Suprapubic skin (tissue), 4 donors: ENCODE measurements at regions not wholly inside any gene's neighbourhood (a gene's known extent, or its start where the extent isn't known, plus 50 kb on each side); places are given as distances from the start of the nearest gene placed in this dataset.
A peak's percentile ranks its signal among the peaks of the same experiment; 100 is the strongest.

Source experiments
- DNase-seq, 2 donors: peaks; one replicate each; pipeline ENCODE4 v3.0.0-alpha.2; 2019; ENCODE audit warnings: low spot score in 2 of 2
- H3K27ac ChIP-seq: fragments of 200-600 bp; sonication (generic); one replicate; pipeline ENCODE4 v1.5.1; 2019
- H3K27me3 ChIP-seq: fragments of 200-600 bp; sonication (generic); one replicate; pipeline ENCODE4 v1.5.1; 2019
- H3K36me3 ChIP-seq: fragments of 200-600 bp; sonication (generic); one replicate; pipeline ENCODE4 v1.5.1; 2019
- H3K4me1 ChIP-seq: fragments of 200-600 bp; sonication (generic); one replicate; pipeline ENCODE4 v1.5.1; 2019
- H3K4me3 ChIP-seq: fragments of 200-600 bp; sonication (generic); one replicate; pipeline ENCODE4 v1.5.1; 2019; ENCODE audit warnings: mild to moderate bottlenecking
- H3K9me3 ChIP-seq: fragments of 200-600 bp; sonication (generic); one replicate; pipeline ENCODE4 v1.5.1; 2019
- EP300 ChIP-seq: sonication (generic); formaldehyde crosslinking; IDR thresholded peaks from one replicate; pipeline ENCODE4 v1.6.1; 2017; ENCODE audit warnings: antibody characterized with exemption
- POLR2A ChIP-seq, 2 donors: fragments of 450-650 bp; IDR thresholded peaks; one replicate each; pipeline ENCODE4 v1.6.1; 2017; ENCODE audit warnings: antibody characterized with exemption in 2 of 2, mild to moderate bottlenecking in 2 of 2, moderate library complexity in 2 of 2
- POLR2AphosphoS5 ChIP-seq, 3 donors: sonication (generic); formaldehyde crosslinking; IDR thresholded peaks; one replicate each; pipeline ENCODE4 v1.6.1; 2017; ENCODE audit warnings: antibody characterized with exemption in 3 of 3
- WGBS: methylation state at CpG from one replicate; pipeline ENCODE4 v1.1.5; 2018; 5-methylcytosine and 5-hydroxymethylcytosine counted together
- TF ChIP-seq, protein P1 (sequence below), 2 donors: fragments of 200-600 bp in 1 of 2; fragments of 450-650 bp in 1 of 2; sonication (generic) in 1 of 2; IDR thresholded peaks; one replicate each; pipeline ENCODE4 v1.5.1; 2016 to 2019; ENCODE audit warnings: antibody characterized with exemption in 2 of 2, mild to moderate bottlenecking in 1 of 2, moderate library complexity in 1 of 2

GRCh38 chr16:48447428-48447827 lies 62.2 kb upstream of the SIAH1 start:
- H3K36me3 ChIP-seq: no peaks in the 10 kb centered on the region
- no peak for DNase-seq
- no peak overlapping the region for H3K27ac ChIP-seq
- peaks cover 8% of the 10 kb centered on the region for H3K4me1 ChIP-seq
- no peaks in the 10 kb centered on the region for H3K9me3 ChIP-seq
- H3K27me3 ChIP-seq: no peaks in the 10 kb centered on the region
- TF ChIP-seq, protein P1, sequence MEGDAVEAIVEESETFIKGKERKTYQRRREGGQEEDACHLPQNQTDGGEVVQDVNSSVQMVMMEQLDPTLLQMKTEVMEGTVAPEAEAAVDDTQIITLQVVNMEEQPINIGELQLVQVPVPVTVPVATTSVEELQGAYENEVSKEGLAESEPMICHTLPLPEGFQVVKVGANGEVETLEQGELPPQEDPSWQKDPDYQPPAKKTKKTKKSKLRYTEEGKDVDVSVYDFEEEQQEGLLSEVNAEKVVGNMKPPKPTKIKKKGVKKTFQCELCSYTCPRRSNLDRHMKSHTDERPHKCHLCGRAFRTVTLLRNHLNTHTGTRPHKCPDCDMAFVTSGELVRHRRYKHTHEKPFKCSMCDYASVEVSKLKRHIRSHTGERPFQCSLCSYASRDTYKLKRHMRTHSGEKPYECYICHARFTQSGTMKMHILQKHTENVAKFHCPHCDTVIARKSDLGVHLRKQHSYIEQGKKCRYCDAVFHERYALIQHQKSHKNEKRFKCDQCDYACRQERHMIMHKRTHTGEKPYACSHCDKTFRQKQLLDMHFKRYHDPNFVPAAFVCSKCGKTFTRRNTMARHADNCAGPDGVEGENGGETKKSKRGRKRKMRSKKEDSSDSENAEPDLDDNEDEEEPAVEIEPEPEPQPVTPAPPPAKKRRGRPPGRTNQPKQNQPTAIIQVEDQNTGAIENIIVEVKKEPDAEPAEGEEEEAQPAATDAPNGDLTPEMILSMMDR (IDR thresholded peaks at IDR 0.05): no peak
- TF ChIP-seq EP300 (no peak), POLR2AphosphoS5 (IDR thresholded peaks at IDR 0.05) (no peak), POLR2A (IDR thresholded peaks at IDR 0.05) (no peak)
- H3K4me3 ChIP-seq: no peak overlapping the region
- WGBS: 98% methylated on average over 8 of the region's 8 CpGs

DNA sequence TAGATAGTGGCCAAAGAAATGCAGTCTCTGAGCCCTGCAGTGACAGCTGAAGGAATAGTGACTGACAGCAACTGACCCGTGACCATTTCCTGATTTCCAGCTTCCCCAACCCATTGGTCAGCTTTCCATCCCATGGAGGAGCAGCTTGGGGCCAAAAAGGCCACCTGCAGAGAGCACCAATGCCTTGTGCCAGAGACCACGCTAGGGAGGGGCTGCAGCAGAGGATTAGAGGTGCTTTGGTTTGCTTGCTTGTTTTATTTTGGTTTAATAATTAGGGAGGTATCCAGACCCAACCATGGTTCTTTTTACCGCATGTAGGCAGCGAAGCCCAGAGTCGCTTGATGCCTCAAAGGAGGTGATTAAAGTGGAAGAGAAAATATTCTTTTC lies 61.3 kb upstream of the SIAH1 start:
- H3K27ac ChIP-seq: no peak overlapping the region
- DNase-seq: no peak
- H3K36me3 ChIP-seq: no peaks in the 10 kb centered on the region
- no peak overlapping the region for H3K4me3 ChIP-seq
- H3K27me3 ChIP-seq: no peaks in the 10 kb centered on the region
- H3K9me3 ChIP-seq: no peaks in the 10 kb centered on the region
- 77% methylated on average over 5 of the region's 5 CpGs for WGBS
- TF ChIP-seq POLR2AphosphoS5 (IDR thresholded peaks at IDR 0.05): no peak
- TF ChIP-seq, protein P1 (IDR thresholded peaks at IDR 0.05): no peak
- no peak for TF ChIP-seq EP300
- no peak for TF ChIP-seq POLR2A (IDR thresholded peaks at IDR 0.05)
- H3K4me1 ChIP-seq: peaks cover 8% of the 10 kb centered on the region

- Histone ChIP-seq H3K27me3 (no peaks in the 10 kb centered on the region), H3K27ac (no peak overlapping the region), H3K9me3 (no peaks in the 10 kb centered on the region), H3K4me1 (peaks cover 8% of the 10 kb centered on the region), H3K36me3 (no peaks in the 10 kb centered on the region), H3K4me3 (no peak overlapping the region)
- TF ChIP-seq POLR2AphosphoS5 (IDR thresholded peaks at IDR 0.05): no peak
- no peak for TF ChIP-seq EP300
- no peak for TF ChIP-seq POLR2A (IDR thresholded peaks at IDR 0.05)
- TF ChIP-seq, protein P1 (IDR thresholded peaks at IDR 0.05): no peak
- WGBS: 96% methylated on average over 8 of the region's 8 CpGs
- DNase-seq: no peak
Observed at GRCh38 chr16:48445782-48446533, 60.7 kb upstream of the SIAH1 start.

GRCh38 chr16:48444574-48444973 lies 59.4 kb upstream of the SIAH1 start:
- Histone ChIP-seq H3K36me3 (no peaks in the 10 kb centered on the region), H3K4me1 (peaks cover 8% of the 10 kb centered on the region), H3K9me3 (no peaks in the 10 kb centered on the region), H3K27me3 (no peaks in the 10 kb centered on the region), H3K27ac (peak overlapping the region; percentile 61), H3K4me3 (no peak overlapping the region)
- no peak for TF ChIP-seq EP300
- no peak for TF ChIP-seq POLR2AphosphoS5 (IDR thresholded peaks at IDR 0.05)
- TF ChIP-seq, protein P1 (IDR thresholded peaks at IDR 0.05): no peak
- no peak for TF ChIP-seq POLR2A (IDR thresholded peaks at IDR 0.05)
- DNase-seq: no peak
- WGBS: 49% methylated on average over 6 of the region's 6 CpGs

- Histone ChIP-seq H3K36me3 (no peaks in the 10 kb centered on the region), H3K9me3 (no peaks in the 10 kb centered on the region), H3K27me3 (no peaks in the 10 kb centered on the region), H3K4me1 (peaks cover 8% of the 10 kb centered on the region), H3K27ac (no peak overlapping the region), H3K4me3 (no peak overlapping the region)
- DNase-seq: no peak
- TF ChIP-seq, protein P1 (IDR thresholded peaks at IDR 0.05): no peak
- TF ChIP-seq POLR2AphosphoS5 (IDR thresholded peaks at IDR 0.05): no peak
Observed at GRCh38 chr16:48442379-48442778, 57.2 kb upstream of the SIAH1 start.
